22Rv1 (cell line): ENCODE measurements at regions not wholly inside any gene's neighbourhood (a gene's known extent, or its start where the extent isn't known, plus 50 kb on each side); places are given as distances from the start of the nearest gene placed in this dataset.

Experiments
- CTCF ChIP-seq: fragments of 450-650 bp; IDR thresholded peaks from 2 replicates; pipeline ENCODE4 v1.5.1; 2017; ENCODE audit warnings: mild to moderate bottlenecking
- ZFX ChIP-seq: fragments of 450-650 bp; IDR thresholded peaks from 2 replicates; pipeline ENCODE4 v1.6.1; 2017; ENCODE audit warnings: antibody characterized with exemption, borderline replicate concordance

GRCh38 chr4:10312568-10312967 lies 144.7 kb downstream of the ZNF518B start:
- TF ChIP-seq CTCF (no peak), ZFX (no peak)
